Ovary (tissue), 1 donor: ENCODE measurements at regions not wholly inside any gene's neighbourhood (a gene's known extent, or its start where the extent isn't known, plus 50 kb on each side); places are given as distances from the start of the nearest gene placed in this dataset.

Source experiments
- EP300 ChIP-seq: sonication (generic); formaldehyde crosslinking; IDR thresholded peaks from one replicate; pipeline ENCODE4 v1.6.1; 2017; ENCODE audit warnings: antibody characterized with exemption
- POLR2A ChIP-seq: fragments of 450-650 bp; IDR thresholded peaks from one replicate; pipeline ENCODE4 v1.6.1; 2017; ENCODE audit warnings: antibody characterized with exemption, mild to moderate bottlenecking, moderate library complexity

DNA sequence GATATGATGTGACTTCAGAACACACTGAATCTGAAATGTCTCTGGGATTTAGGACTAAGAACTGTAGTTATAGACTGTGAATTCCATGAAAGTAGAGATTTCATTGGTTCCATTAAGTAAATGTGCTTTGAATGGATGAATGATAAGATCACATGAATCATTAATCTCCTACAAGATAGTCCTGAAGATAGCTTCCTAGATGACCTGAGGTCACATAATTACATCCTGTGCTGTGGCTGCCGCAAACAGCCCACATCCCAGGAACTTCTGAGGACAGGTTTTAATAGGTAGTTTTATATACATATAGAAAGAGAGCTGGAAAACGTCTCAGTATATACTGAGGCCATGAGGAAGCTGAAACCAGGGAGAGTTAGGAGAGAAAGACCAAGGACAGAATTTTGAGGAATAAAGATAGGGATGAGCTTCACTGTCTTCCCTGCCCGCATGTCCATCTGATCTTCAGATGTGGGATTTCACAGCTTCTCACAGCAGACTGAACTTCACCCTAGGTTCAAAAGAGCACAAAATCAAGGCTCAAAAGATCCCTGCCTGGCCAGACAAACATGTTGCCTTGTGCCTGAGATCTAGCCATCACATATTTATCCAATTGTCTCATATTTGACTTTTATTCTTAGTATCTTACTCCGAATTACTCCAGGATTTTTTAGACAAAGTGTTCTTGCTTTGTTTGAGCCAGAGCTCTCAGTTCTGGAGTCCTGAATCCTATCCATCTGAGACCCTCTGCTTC lies 188.2 kb downstream of the IRS1 start:
- TF ChIP-seq POLR2A, result no peak
- no peak for TF ChIP-seq EP300
